ENCODE measurements at regions not wholly inside any gene's neighbourhood (a gene's known extent, or its start where the extent isn't known, plus 50 kb on each side); places are given as distances from the start of the nearest gene placed in this dataset.

DNA sequence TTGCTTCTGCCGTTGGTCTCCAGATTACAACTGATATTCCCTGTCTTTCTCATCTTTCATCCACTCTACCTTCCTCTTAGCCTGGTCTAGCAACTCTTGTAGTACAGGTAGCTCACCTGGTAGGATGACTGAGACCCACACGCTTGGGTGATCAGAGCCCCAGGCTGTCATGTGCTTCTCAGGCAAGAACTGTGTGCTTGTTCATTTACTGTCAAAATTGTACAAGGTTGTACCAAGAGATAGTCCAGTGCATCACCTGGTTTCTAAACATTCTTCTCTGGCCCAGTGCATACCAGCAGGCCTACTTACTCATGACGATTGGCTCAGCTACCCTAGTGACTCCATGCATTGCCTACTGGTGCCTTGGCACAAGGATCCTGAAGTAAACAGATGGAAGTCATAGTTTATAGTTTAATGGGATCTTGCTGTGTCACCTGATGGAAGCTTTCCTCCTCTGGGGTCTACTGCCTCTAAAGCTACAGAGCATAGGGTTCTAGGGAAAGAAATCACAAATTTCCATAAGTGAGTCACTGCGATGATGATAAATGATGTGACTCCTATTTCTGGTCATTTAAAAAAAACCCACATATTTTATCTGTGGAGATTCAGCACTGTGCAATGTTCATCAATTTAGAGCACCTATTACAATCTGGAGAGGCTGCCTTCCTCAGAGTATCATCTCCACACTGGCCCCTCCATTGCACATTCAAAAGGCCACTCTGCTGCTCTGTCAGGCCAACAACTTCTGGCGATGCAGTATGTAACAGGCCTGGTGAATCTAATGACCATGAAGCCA is 481.8 kb upstream of the MEIS1 start:
- Mint-ChIP-seq H3K27ac (no peak overlapping the region), H3K9me3 (ENCODE audit: low read depth) (no peaks in the 10 kb centered on the region), H3K4me1 (ENCODE audit: low read depth) (peaks cover 4% of the 10 kb centered on the region), H3K27me3 (peaks cover 3% of the 10 kb centered on the region), H3K36me3 (ENCODE audit: insufficient read depth) (no peaks in the 10 kb centered on the region), H3K4me3 (ENCODE audit: low read depth) (no peak overlapping the region)
- TF ChIP-seq, protein P1, sequence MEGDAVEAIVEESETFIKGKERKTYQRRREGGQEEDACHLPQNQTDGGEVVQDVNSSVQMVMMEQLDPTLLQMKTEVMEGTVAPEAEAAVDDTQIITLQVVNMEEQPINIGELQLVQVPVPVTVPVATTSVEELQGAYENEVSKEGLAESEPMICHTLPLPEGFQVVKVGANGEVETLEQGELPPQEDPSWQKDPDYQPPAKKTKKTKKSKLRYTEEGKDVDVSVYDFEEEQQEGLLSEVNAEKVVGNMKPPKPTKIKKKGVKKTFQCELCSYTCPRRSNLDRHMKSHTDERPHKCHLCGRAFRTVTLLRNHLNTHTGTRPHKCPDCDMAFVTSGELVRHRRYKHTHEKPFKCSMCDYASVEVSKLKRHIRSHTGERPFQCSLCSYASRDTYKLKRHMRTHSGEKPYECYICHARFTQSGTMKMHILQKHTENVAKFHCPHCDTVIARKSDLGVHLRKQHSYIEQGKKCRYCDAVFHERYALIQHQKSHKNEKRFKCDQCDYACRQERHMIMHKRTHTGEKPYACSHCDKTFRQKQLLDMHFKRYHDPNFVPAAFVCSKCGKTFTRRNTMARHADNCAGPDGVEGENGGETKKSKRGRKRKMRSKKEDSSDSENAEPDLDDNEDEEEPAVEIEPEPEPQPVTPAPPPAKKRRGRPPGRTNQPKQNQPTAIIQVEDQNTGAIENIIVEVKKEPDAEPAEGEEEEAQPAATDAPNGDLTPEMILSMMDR (IDR thresholded peaks at IDR 0.05; ENCODE audit: unreplicated experiment): no peak
- DNase-seq (ENCODE audit: low spot score, unreplicated experiment): no peak

DNA sequence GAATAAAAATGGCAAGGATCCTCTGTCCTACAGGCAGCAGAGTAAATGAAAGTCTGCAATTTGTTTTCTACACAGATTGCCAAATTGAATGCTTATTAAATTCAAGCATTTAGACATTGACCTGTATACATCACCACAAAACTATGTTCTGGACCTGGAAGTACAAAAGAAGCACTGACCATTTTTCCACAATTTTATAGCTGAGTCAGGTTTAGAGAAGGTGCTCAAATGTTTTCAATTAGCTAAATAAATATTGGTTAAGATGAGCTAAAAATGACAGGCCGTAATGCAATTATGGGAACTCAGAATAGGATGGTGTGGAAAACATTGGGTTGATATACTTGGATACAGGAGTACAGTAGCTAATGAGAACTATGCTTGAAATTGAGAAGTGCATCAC is 490.7 kb upstream of the MEIS1 start:
- no peak overlapping the region for H3K4me3 Mint-ChIP-seq (ENCODE audit: low read depth)
- H3K4me1 Mint-ChIP-seq (ENCODE audit: low read depth): peaks cover 8% of the 10 kb centered on the region
- no peaks in the 10 kb centered on the region for H3K27me3 Mint-ChIP-seq
- H3K36me3 Mint-ChIP-seq (ENCODE audit: insufficient read depth): no peaks in the 10 kb centered on the region
- H3K27ac Mint-ChIP-seq: no peak overlapping the region
- TF ChIP-seq, protein P1 (IDR thresholded peaks at IDR 0.05; ENCODE audit: unreplicated experiment): no peak
- DNase-seq (ENCODE audit: low spot score, unreplicated experiment): no peak
- peaks cover 3% of the 10 kb centered on the region for H3K9me3 Mint-ChIP-seq (ENCODE audit: low read depth)

GRCh38 chr2:65943099-65943786 is 491.7 kb upstream of the MEIS1 start:
- H3K27ac Mint-ChIP-seq: no peak overlapping the region

GRCh38 chr2:65940856-65941255 is 494.1 kb upstream of the MEIS1 start:
- no peak for DNase-seq (ENCODE audit: low spot score, unreplicated experiment)
- no peak overlapping the region for H3K4me3 Mint-ChIP-seq (ENCODE audit: low read depth)
- no peaks in the 10 kb centered on the region for H3K4me1 Mint-ChIP-seq (ENCODE audit: low read depth)
- H3K27me3 Mint-ChIP-seq: no peaks in the 10 kb centered on the region
- no peaks in the 10 kb centered on the region for H3K36me3 Mint-ChIP-seq (ENCODE audit: insufficient read depth)
- H3K27ac Mint-ChIP-seq: no peak overlapping the region
- H3K9me3 Mint-ChIP-seq (ENCODE audit: low read depth): no peaks in the 10 kb centered on the region
- TF ChIP-seq, protein P1 (IDR thresholded peaks at IDR 0.05; ENCODE audit: unreplicated experiment): no peak

More at GRCh38 chr2:65943099-65943786, 491.7 kb upstream of the MEIS1 start:
- no peak overlapping the region for H3K4me3 Mint-ChIP-seq (ENCODE audit: low read depth)
- TF ChIP-seq, protein P1 (IDR thresholded peaks at IDR 0.05; ENCODE audit: unreplicated experiment): no peak
- H3K27me3 Mint-ChIP-seq: no peaks in the 10 kb centered on the region
- peaks cover 8% of the 10 kb centered on the region for H3K4me1 Mint-ChIP-seq (ENCODE audit: low read depth)
- DNase-seq (ENCODE audit: low spot score, unreplicated experiment): no peak
- no peaks in the 10 kb centered on the region for H3K36me3 Mint-ChIP-seq (ENCODE audit: insufficient read depth)
- H3K9me3 Mint-ChIP-seq (ENCODE audit: low read depth): peaks cover 3% of the 10 kb centered on the region

DNA sequence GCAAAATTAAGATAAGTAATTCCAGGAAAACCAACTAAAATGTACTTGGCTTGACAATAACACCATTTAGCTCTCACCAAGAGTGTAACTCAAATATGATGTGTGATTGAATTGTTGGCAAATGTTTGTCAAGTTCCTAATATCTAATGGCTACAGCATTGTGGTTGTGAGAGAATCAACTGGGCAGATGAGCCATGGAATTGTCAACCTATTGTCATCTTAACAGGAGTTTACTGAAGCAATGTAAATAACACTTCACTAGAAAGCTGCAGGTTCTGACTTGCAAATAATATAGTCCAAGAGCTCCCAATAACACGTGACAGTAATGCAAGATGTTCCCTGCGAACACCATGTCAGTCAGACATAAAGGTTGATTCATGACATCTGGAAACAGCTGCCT is 495.2 kb upstream of the MEIS1 start:
- DNase-seq (ENCODE audit: low spot score, unreplicated experiment): no peak
- Mint-ChIP-seq H3K4me3 (ENCODE audit: low read depth) (no peak overlapping the region), H3K9me3 (ENCODE audit: low read depth) (no peaks in the 10 kb centered on the region), H3K4me1 (ENCODE audit: low read depth) (no peaks in the 10 kb centered on the region), H3K36me3 (ENCODE audit: insufficient read depth) (no peaks in the 10 kb centered on the region), H3K27me3 (peaks cover 3% of the 10 kb centered on the region), H3K27ac (no peak overlapping the region)
- TF ChIP-seq, protein P1 (IDR thresholded peaks at IDR 0.05; ENCODE audit: unreplicated experiment): no peak
